Activated CD4-positive, alpha-beta T cell treated with anti-CD3 and anti-CD28 coated beads for 1 hour (primary cell): ENCODE measurements at regions not wholly inside any gene's neighbourhood (a gene's known extent, or its start where the extent isn't known, plus 50 kb on each side); places are given as distances from the start of the nearest gene placed in this dataset.

Experiments
- DNase-seq: peaks from one replicate; pipeline ENCODE4 v3.0.0-alpha.2; 2020

DNA sequence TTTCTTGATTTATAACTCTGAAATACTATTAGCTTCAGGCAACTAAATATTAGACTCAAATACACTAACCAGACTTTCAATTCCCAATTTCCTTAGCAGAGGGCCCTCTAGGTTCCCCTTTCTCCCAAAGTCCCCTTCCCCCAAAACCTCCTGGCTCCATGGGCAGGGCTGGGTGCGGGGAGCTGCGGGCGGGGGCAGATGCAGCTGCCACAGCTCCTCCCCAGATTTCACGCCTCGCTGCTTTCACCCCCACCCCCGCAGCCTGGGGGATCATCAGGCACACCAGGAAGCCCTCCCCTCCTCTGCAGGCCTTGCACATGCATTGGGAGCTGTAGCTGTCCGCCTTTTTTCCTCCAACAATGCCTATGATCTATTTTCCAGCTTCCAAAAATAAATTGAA is 82.8 kb upstream of the SPATA31C2 start:
- no peak for DNase-seq

- no peak for DNase-seq
These were observed 82.4 kb upstream of the SPATA31C2 start for GRCh38 chr9:88220652-88221051.

- no peak for DNase-seq
These were observed 81.3 kb upstream of the SPATA31C2 start for GRCh38 chr9:88219601-88220000.

DNA sequence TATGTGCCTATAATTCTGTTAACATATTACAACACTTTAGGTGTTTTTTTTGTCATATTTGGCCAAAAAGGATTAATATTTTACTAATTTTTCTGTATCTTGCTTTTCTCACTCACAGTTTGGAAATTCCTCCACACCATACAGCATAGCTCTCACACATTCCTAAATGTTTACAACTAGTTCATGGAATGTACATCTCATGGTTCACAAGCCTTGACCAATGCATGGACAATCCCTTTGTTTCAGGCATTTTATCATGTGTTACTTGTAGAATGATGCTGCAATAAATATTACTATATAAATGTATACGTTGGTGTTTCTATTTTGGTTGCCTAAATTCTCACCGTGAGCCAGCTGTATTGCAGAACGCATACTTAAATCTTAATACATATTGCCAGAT is 80.5 kb upstream of the SPATA31C2 start:
- no peak for DNase-seq

DNA sequence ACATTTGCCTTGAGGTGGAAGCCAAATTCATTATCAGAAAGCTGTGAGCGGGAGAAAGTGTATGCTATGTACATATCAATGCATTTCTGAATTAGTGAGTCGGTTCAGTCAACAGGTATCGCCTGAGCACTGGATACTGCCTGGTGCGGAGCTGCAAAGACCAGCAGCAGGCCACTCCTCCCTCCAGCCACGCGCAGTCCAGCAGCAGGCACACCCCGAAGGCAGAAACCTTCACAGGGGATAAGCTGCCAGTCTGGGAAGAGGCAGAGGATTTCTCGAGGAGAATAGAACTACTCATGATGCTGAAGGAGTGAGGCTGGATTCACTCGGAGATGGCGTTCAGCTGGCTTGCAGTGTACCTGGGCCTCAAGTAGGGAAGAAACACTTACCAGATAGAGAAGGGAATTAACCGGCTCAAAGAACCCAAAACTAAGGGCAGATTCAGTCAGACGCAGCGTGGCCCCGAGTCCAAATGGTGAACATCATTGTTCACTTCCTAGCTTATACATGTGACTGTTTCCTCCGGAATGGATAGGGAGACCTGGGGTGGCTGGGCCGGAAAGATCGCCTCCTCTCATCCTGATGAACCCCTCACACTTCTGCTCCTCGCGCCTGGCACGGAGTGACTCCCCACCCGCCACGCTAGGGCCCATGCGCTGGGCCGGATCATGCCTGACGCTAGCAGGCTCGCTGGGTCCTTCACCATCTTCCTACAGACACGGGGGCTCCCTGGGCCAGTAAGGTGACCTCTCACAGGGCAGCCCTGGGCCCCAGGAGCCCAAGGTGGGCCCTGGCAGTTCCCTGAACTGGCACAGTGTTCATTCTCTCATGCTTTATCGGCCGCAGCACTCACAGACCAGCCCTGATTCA is 78.1 kb upstream of the SPATA31C2 start:
- DNase-seq: no peak

DNA sequence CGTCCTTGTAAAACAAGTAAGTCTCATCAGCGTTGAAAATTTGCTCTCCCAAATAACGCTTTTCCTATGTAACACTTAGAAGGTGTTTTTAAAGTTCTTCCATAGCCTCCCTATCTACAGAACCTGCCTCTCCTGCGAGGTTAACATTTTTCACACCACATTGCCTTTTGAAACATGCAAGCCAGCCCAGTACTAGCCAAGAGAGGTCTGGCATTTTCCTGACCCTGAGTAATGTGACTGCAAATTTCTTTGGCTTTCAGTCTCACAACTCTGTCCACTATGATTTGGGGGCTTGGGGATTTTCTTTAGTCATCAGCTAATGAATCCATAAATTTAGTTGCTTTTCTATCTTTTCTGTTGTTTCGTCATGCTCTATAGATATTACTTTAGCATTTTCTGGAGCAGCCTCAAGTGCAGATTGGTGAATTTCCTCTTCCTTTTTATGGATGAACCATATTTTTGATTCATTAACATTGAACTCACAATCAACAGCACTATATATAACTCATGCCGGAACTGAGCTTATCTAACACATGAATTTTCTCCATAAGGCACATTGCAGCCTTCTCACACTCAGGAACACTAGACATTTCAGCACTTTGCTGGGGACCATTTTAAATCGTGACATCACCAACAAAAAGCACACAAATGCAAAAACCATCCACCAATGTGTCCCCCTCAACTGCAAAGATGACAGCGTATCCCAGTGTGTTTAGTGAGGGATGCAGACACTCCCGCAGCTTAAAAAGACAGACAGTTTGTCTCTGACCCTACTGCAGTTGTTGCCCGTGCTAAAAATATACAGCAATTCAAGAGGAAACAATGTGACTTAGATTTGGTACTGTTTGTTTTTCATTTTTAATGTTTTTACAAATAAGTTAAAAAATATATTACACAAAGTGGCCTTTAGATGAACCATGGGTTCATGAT is 77.2 kb upstream of the SPATA31C2 start:
- DNase-seq: no peak

- no peak for DNase-seq
These were observed 64.0 kb upstream of the SPATA31C2 start for GRCh38 chr9:88202321-88202720.

GRCh38 chr9:88198341-88198807 is 60.1 kb upstream of the SPATA31C2 start:
- no peak for DNase-seq

- DNase-seq: no peak
These were observed 59.6 kb upstream of the SPATA31C2 start for GRCh38 chr9:88197781-88198340.

DNA sequence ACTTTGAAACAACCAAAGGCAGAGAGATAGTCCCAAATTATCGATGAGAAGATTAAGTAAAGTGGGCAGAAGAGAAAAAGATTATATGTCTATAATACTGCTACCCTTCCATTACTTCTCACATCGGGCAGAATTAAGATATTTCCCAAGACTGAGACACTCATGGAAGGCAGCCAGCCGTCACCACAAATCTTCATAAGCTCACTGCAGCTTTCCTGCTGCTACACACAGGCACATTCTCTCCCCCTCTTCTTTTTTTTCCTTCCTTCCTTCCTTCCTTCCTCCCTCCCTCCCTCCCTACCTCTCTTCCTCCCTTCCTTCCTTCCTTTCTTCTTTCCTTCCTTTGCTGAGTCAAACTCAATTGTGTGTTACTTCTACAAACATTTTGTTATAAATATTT is 58.7 kb upstream of the SPATA31C2 start:
- no peak for DNase-seq

GRCh38 chr9:88196142-88196790 is 58.0 kb upstream of the SPATA31C2 start:
- no peak for DNase-seq

DNA sequence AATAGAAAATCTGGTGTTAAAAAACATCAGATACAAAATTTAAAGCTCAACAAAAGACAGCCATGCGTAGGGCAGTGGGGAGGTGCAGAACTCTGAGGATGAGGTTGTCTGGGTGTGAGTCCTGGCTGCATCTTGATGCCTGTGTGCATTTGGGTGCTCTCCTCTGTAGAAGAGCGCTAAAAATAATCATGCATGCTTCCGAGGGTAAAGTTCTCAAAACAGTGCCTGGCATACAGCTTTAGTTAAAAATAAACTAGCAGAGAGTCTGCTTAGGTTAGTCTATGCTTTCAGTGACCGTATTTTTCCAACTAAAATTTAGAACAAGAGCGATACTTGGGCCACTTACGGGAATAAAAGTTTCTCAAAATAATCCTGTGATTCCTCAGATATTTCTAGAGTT is 55.5 kb upstream of the SPATA31C2 start:
- DNase-seq: no peak

GRCh38 chr9:88191456-88191855 is 53.2 kb upstream of the SPATA31C2 start:
- no peak for DNase-seq

GRCh38 chr9:88189371-88189770 is 51.1 kb upstream of the SPATA31C2 start:
- no peak for DNase-seq
